Embryonic facial prominence (tissue), 1 donor: ENCODE measurements at regions not wholly inside any gene's neighbourhood (a gene's known extent, or its start where the extent isn't known, plus 50 kb on each side); places are given as distances from the start of the nearest gene placed in this dataset.
"Not testable (repeated sequence)": the region's sequence is repeated elsewhere in the genome, so short reads cannot be mapped to it uniquely, and the experiment has no call there.

Source experiments
- DNase-seq: peaks from one replicate; pipeline ENCODE4 v3.0.0-alpha.2; 2016; ENCODE audit errors: extremely low spot score

DNA sequence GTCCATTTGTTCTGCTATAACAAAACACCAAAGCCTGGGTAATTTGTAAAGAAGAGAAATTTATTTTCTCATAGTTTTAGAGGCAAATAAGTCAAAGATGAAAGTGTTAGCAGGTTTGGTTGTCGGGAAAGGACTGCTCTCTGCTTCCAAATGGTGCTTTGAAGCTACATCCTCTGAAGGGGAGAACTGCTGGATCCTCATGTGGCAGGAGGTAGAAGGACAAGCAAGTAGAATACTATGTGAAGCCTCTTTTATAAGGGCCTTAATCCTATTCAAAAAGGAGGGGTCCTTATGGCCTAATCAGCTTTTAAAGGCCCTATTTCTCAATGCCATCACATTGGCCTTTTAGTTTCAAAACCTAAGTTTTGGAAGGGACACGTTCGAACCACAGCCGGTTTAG lies 826.0 kb upstream of the EPHA7 start:
- DNase-seq: no peak

DNA sequence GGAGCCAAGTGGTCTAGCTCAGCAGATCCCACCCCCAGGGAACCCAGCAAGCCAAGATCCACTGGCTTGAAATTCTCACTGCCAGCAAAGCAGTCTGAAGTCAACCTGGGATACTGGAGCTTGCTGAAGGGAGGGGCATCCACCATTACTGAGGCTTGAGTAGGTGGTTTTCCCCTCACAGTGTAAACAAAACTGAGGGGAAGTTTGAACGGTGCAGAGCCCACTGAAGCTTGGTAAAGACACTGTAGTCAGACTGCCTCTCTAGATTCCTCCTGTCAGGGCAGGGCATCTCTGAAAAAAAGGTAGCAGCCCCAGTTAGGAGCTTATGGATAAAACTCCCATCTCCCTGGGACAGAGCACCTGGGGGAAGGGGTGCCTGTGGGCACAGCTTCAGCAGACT lies 819.5 kb upstream of the EPHA7 start:
- DNase-seq: no peak

GRCh38 chr6:94227741-94228140 lies 808.4 kb upstream of the EPHA7 start:
- no peak for DNase-seq

DNA sequence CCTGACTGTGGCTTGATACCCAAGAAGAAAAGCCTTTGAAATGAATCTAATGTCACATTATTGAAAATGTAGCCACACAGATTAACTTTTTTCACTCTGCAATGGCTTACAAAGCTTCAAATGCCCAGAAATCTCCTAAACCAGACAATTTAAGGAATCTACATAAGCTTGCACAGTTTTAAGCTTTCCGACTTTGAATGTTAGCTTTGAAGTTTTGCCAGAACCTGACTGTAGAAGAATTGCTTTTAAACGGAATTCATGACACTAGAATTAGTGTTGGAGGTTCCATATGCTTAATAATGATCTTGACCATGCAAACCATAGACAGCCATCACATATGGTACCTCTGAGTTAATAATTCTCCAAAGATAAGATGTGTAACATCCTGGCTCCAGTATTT lies 798.5 kb upstream of the EPHA7 start:
- no peak for DNase-seq

DNA sequence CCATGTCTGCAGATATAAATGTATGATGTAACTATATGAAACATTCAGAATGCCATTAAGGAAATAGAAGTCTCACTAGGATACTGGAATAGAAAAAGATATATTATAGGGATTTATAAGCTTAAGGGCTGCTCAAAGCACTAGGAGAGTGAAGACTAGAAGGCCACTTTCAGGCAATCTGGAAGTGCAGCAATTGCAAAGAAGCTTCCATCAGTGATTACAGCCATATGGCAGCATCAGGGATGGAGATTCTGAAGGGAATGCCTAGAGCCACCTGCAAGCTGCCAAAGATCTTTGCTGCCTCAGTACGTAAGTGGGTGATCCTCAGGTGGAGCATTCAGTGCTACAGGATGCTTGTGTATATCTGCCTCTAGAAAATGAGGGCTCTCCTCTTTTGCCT lies 796.2 kb upstream of the EPHA7 start:
- DNase-seq: no peak

GRCh38 chr6:94213226-94213625 lies 793.9 kb upstream of the EPHA7 start:
- no peak for DNase-seq

DNA sequence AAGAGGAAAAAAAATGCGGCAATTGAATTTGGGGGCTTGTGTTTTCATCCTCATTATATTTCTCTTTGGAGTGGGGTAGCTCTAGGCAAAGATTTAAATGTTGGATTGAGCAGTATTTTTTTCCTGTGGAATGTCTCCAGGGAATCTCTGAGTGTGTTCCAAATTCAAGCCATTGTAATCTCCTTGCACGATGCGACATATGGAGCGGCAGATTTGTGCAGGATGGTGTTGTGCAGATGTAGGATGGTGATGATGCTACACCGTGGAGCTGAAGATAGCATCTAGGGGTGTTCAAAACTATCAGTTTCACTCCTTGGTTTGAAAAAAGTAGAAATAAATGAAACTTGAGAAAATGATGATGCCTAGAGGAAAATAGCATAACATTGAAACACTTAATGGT lies 777.5 kb upstream of the EPHA7 start:
- no peak for DNase-seq

- no peak for DNase-seq
Measured at GRCh38 chr6:94190030-94190429, 770.7 kb upstream of the EPHA7 start.

- no peak for DNase-seq
Measured at GRCh38 chr6:94184666-94185464, 765.5 kb upstream of the EPHA7 start.

GRCh38 chr6:94177429-94177828 lies 758.1 kb upstream of the EPHA7 start:
- no peak for DNase-seq

DNA sequence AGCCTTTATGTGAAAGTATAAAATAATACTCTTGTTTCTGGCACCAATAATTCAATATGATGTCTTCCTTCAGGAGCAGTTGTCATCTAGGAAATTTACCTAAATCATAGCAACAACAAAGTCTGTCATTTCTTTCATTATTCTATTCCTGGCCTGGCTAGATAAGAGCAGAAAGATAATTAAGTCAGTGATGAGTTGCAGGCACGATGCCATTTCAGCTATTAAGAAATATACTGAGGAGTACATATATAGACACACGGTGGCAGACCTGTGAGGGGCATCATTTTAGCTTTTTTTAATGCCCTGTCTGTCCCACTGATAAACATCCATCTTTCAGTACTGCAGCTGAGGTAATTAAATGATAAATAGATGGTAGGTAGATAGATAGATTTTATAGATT lies 756.1 kb upstream of the EPHA7 start:
- DNase-seq: no peak

DNA sequence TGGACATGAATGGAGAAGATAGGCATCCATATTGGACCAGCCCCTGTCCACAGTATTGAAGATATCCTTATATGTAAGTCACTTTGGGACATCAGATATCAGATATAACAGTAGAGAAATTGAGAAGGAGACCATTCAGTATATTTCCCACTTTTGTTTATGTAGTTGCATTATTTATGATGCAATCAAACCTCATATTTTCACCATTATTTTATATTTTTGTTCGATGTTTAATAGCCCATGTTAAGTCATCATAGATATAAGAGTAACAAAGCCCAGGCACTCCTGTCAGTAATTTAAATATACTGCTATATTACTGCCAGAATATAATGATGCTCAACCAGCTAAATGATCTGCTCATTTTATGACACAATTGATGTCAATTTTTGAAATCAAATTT lies 744.5 kb upstream of the EPHA7 start:
- DNase-seq: no peak

- DNase-seq: no peak
Measured at GRCh38 chr6:94150886-94151285, 731.5 kb upstream of the EPHA7 start.

GRCh38 chr6:94144807-94145206 lies 725.4 kb upstream of the EPHA7 start:
- no peak for DNase-seq

DNA sequence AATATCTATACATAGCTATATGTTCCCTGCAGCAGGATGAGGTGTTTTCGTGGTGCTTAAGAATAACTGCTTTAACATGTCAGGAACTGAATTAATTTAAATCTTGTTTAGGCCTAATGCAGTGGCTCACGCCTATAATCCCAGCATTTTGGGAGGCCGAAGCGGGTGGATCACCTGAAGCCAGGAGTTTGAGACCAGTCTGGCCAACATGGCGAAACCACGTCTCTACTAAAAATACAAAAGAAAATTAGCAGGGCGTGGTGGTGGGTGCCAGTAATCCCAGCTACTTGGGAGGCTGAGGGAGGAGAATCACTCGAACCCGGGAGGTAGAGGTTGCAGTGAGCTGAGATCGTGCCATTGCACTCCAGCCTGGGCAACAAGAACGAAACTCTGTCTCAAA lies 717.8 kb upstream of the EPHA7 start:
- DNase-seq: not testable (repeated sequence)

- no peak for DNase-seq
Measured at GRCh38 chr6:94133106-94133505, 713.7 kb upstream of the EPHA7 start.

- no peak for DNase-seq
Measured at GRCh38 chr6:94131271-94131670, 711.9 kb upstream of the EPHA7 start.

GRCh38 chr6:94130478-94130877 lies 711.1 kb upstream of the EPHA7 start:
- DNase-seq: no peak

DNA sequence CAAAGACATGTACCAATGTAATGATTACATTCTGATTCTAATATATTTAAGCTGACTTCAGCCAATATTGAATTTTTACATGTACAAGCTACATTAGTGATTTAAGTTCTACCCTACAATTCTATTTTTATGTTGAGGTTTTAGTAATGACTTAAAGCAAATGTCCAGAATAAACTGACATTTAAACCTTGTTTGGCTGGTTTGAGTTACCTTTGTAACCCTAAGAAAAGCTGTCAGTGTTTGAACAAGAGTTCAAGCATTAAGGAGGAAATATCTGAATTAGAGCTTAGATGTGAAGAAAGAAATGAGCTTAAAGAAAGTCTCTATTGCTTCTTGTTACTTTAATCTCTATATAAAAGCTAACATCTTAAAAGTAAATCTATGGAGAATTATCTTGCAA lies 710.6 kb upstream of the EPHA7 start:
- DNase-seq: no peak

DNA sequence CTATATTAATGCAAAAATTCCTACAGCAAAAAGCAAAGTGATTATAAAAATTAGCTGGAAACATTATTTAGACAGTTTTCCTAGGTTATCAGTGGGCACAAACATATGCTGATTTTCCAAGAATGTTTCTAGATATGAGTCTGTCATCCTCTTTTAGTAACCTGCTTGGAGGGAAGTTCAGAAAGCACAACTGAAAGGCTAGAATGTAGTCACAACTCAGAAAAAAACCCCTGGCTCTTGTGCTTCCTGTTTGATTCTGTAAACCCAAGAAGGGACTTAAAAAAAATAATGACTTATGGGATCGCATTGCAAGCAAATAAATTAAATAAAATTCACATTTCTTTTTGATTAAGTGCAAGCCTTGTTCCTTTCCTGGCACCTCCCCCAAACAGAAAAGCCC lies 708.4 kb upstream of the EPHA7 start:
- no peak for DNase-seq

- no peak for DNase-seq
Measured at GRCh38 chr6:94124333-94124732, 705.0 kb upstream of the EPHA7 start.

DNA sequence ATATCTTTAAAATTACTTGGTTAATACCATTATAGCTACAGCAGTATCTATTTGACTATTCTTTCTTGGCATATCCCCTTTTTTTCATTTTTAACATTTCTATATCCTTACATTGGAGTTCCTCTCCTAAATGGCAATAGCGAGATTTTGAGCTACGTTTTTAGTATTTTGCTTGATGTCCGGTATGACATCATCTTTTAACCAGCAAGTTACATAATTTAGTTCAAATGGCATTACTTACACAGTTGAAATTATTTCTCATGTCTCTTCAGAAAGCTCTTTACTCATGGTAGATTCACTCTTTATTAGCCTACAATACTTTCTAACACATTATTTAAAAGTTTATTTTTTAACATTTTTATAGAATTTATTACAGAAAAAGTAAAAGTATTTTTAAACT lies 701.7 kb upstream of the EPHA7 start:
- DNase-seq: no peak

GRCh38 chr6:94099072-94099471 lies 679.7 kb upstream of the EPHA7 start:
- DNase-seq: no peak

DNA sequence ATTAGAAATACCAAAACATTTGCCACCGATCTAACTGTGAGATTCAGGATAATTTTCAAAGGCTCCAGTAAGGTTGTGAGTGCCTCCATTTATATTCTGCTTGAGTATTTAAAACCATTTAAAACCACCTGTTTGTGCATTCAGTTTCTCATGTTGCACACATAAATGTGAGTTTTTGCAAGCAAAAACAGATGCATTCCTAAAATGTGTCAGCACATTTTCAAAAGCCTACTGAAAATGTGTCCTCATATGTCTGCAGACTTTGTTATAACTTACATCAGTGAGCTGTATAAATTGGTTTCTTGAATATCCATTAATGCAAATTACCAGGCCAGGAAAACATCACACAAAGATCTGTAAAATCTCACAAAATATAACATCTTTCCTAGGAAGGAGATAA lies 676.6 kb upstream of the EPHA7 start:
- DNase-seq: no peak
